H1 (cell line): ENCODE measurements at regions not wholly inside any gene's neighbourhood (a gene's known extent, or its start where the extent isn't known, plus 50 kb on each side); places are given as distances from the start of the nearest gene placed in this dataset.

Source experiments
- CTCF ChIA-PET: fragments of 300-600 bp; sonication (Branson Sonifier 250); formaldehyde crosslinking; loops from one replicate; lab custom pipeline; 2021; ENCODE audit not compliant: partially characterized antibody; lab: Charles Lee
- POLR2A ChIA-PET: fragments of 300-600 bp; sonication (Branson Sonifier 250); formaldehyde crosslinking; loops from one replicate; lab custom pipeline; 2021; ENCODE audit warnings: inconsistent platforms; ENCODE audit not compliant: partially characterized antibody; lab: Charles Lee
- DNase-seq, 2 experiments: peaks; one replicate each; pipeline versions ENCODE4 v3.0.0 to v3.0.0-alpha.2; 2010 to 2022; ENCODE audit warnings: low spot score in 2 of 2, low read depth in 1 of 2, mixed read lengths in 1 of 2
- FAIRE-seq: peaks from 2 replicates; lab custom pipeline; 2011; peaks lifted over from hg19 to GRCh38; lab: Jason Lieb, UNC
- H2AFZ ChIP-seq: 2 replicates; pipeline ENCODE4 v1.8.1; 2012; ENCODE audit warnings: low read length, inconsistent platforms
- H2AK5ac ChIP-seq: 2 replicates; pipeline ENCODE4 v1.6.1; 2013; ENCODE audit warnings: low read depth, low read length
- H2BK120ac ChIP-seq: replicated peaks from 2 replicates; pipeline ENCODE3; 2013; ENCODE audit warnings: low read depth, low read length, inconsistent platforms
- H2BK12ac ChIP-seq: 2 replicates; pipeline ENCODE4 v1.6.1; 2013; ENCODE audit warnings: low read depth, low read length
- H2BK15ac ChIP-seq: 2 replicates; pipeline ENCODE4 v1.6.1; 2013; ENCODE audit warnings: low read length
- H2BK20ac ChIP-seq: 2 replicates; pipeline ENCODE4 v1.6.1; 2013; ENCODE audit warnings: low read length
- H2BK5ac ChIP-seq: 2 replicates; pipeline ENCODE4 v1.6.1; 2013; ENCODE audit warnings: low read depth, low read length
- H3K14ac ChIP-seq: 2 replicates; pipeline ENCODE4 v1.6.1; 2013; ENCODE audit warnings: inconsistent platforms; ENCODE audit not compliant: insufficient read length
- H3K18ac ChIP-seq: 2 replicates; pipeline ENCODE4 v1.6.1; 2013; ENCODE audit warnings: low read length; ENCODE audit errors: extremely low read depth
- H3K23ac ChIP-seq: 2 replicates; pipeline ENCODE4 v1.6.1; 2013; ENCODE audit warnings: inconsistent platforms; ENCODE audit not compliant: insufficient read length
- H3K23me2 ChIP-seq: 2 replicates; pipeline ENCODE4 v1.6.1; 2013; ENCODE audit warnings: low read depth, low read length
- H3K27ac ChIP-seq: 2 replicates; pipeline ENCODE4 v1.6.1; 2011; ENCODE audit warnings: low read depth, low read length, inconsistent platforms
- H3K27me3 ChIP-seq, 4 experiments: replicated peaks in 1 of 4; 1 replicate in 1 of 4; 2 replicates in 3 of 4; pipeline versions ENCODE4 v1.6.1 to v1.8.1; 2011 to 2013; ENCODE audit warnings: low read length in 3 of 4, mild to moderate bottlenecking in 3 of 4, inconsistent platforms in 2 of 4, mixed read lengths in 2 of 4, moderate library complexity in 1 of 4; ENCODE audit not compliant: control insufficient read depth in 3 of 4, insufficient read depth in 3 of 4; ENCODE audit errors: extremely low read depth in 1 of 4
- H3K36me3 ChIP-seq, 4 experiments: 2 replicates each; pipeline versions ENCODE4 v1.6.1 to v1.8.1; 2011 to 2013; ENCODE audit warnings: mild to moderate bottlenecking in 4 of 4, low read length in 3 of 4, moderate library complexity in 2 of 4, control low read depth in 1 of 4, inconsistent platforms in 1 of 4; ENCODE audit not compliant: insufficient read depth in 4 of 4, control insufficient read depth in 2 of 4
- H3K4ac ChIP-seq: replicated peaks from 2 replicates; pipeline ENCODE3; 2013; ENCODE audit warnings: low read length, low read depth, mixed read lengths, inconsistent platforms; ENCODE audit not compliant: insufficient read length
- H3K4me1 ChIP-seq, 4 experiments: replicated peaks in 1 of 4; 1 replicate in 1 of 4; 2 replicates in 3 of 4; pipeline versions ENCODE4 v1.6.1 to v1.8.1; 2011 to 2013; ENCODE audit warnings: low read length in 3 of 4, inconsistent platforms in 2 of 4, mixed read lengths in 1 of 4; ENCODE audit not compliant: insufficient read depth in 4 of 4, control insufficient read depth in 3 of 4
- H3K4me2 ChIP-seq, 2 experiments: 2 replicates each; pipeline versions ENCODE4 v1.6.1 to v1.8.1; 2011 to 2013; ENCODE audit warnings: low read depth in 2 of 2, low read length in 2 of 2, control low read depth in 1 of 2, inconsistent platforms in 1 of 2, mild to moderate bottlenecking in 1 of 2; ENCODE audit not compliant: insufficient read depth in 1 of 2
- H3K4me3 ChIP-seq, 4 experiments: fragments of 200-600, 300-600 bp in 1 of 4; sonication (generic), shearing (Covaris generic), sonication (Bioruptor Twin) in 1 of 4; 2 replicates each; pipeline versions ENCODE4 v1.5.1 to v1.8.1; 2011 to 2016; ENCODE audit warnings: low read length in 4 of 4, low read depth in 3 of 4, control low read depth in 2 of 4, inconsistent platforms in 2 of 4, mild to moderate bottlenecking in 2 of 4, mixed read lengths in 1 of 4, moderate library complexity in 1 of 4; ENCODE audit not compliant: insufficient read depth in 2 of 4; ENCODE audit errors: extremely low read depth in 1 of 4
- H3K56ac ChIP-seq: replicated peaks from 2 replicates; pipeline ENCODE3; 2013; ENCODE audit warnings: low read depth, mild to moderate bottlenecking, mixed read lengths, low read length, inconsistent platforms; ENCODE audit not compliant: insufficient read length
- H3K79me1 ChIP-seq: 2 replicates; pipeline ENCODE4 v1.6.1; 2013; ENCODE audit warnings: low read depth, low read length, control low read depth
- H3K79me2 ChIP-seq, 2 experiments: 2 replicates each; pipeline versions ENCODE4 v1.6.1 to v1.8.1; 2012 to 2013; ENCODE audit warnings: low read length in 2 of 2, mild to moderate bottlenecking in 2 of 2, inconsistent platforms in 1 of 2; ENCODE audit not compliant: insufficient read depth in 2 of 2, control insufficient read depth in 1 of 2
- H3K9ac ChIP-seq, 4 experiments: replicated peaks in 1 of 4; 1 replicate in 1 of 4; 2 replicates in 3 of 4; pipeline versions ENCODE4 v1.6.1 to v1.8.1; 2011 to 2013; ENCODE audit warnings: low read depth in 3 of 4, low read length in 3 of 4, control low read depth in 2 of 4, mild to moderate bottlenecking in 2 of 4, moderate library complexity in 2 of 4, inconsistent platforms in 1 of 4; ENCODE audit errors: extremely low read depth in 1 of 4
- H3K9me3 ChIP-seq, 2 experiments: 2 replicates each; pipeline versions ENCODE4 v1.6.1 to v1.8.1; 2012 to 2013; ENCODE audit warnings: mild to moderate bottlenecking in 2 of 2, moderate library complexity in 2 of 2, control low read depth in 1 of 2, inconsistent platforms in 1 of 2, low read depth in 1 of 2, low read length in 1 of 2, mixed read lengths in 1 of 2; ENCODE audit not compliant: insufficient read depth in 2 of 2
- H4K20me1 ChIP-seq, 2 experiments: replicated peaks in 1 of 2; 2 replicates each; pipeline versions ENCODE3 to v1.8.1; 2011 to 2013; ENCODE audit warnings: inconsistent platforms in 2 of 2, low read length in 2 of 2, mild to moderate bottlenecking in 1 of 2; ENCODE audit not compliant: insufficient read depth in 2 of 2, control insufficient read depth in 1 of 2
- H4K5ac ChIP-seq: 2 replicates; pipeline ENCODE4 v1.6.1; 2013; ENCODE audit warnings: low read length, low read depth, mixed read lengths, inconsistent platforms; ENCODE audit not compliant: insufficient read length
- H4K8ac ChIP-seq: 2 replicates; pipeline ENCODE4 v1.8.0; 2013; ENCODE audit warnings: mild to moderate bottlenecking, moderate library complexity, low read length, inconsistent platforms; ENCODE audit not compliant: insufficient read depth; ENCODE audit errors: extremely low read depth
- H4K91ac ChIP-seq: replicated peaks from 2 replicates; pipeline ENCODE3; 2013; ENCODE audit warnings: low read length, mixed read lengths, inconsistent platforms; ENCODE audit not compliant: insufficient read length
- ASH2L ChIP-seq: fragments of 200-600, 300-600 bp; sonication (generic); IDR thresholded peaks from one replicate; pipeline ENCODE4 v1.7.1; 2017; ENCODE audit warnings: low read length
- EGR1 ChIP-seq: IDR thresholded peaks from 2 replicates; pipeline ENCODE4 v1.6.1; 2011; ENCODE audit warnings: low read depth, low read length, borderline replicate concordance
- EP300 ChIP-seq, 2 experiments: IDR thresholded peaks; 1 replicate in 1 of 2; 2 replicates in 1 of 2; pipeline ENCODE4 v1.6.1; 2011 to 2012; ENCODE audit warnings: low read depth in 2 of 2, low read length in 2 of 2, mild to moderate bottlenecking in 2 of 2, borderline replicate concordance in 1 of 2, inconsistent platforms in 1 of 2, moderate library complexity in 1 of 2
- GABPA ChIP-seq: IDR thresholded peaks from 2 replicates; pipeline ENCODE4 v1.6.1; 2011; ENCODE audit warnings: mild to moderate bottlenecking, low read length, moderate library complexity, borderline replicate concordance; ENCODE audit not compliant: insufficient read depth
- JUN ChIP-seq: IDR thresholded peaks from 2 replicates; pipeline ENCODE4 v1.6.1; 2011; ENCODE audit warnings: low read depth, mild to moderate bottlenecking, improper control_type of control experiment, low read length
- MAFK ChIP-seq: IDR thresholded peaks from 2 replicates; pipeline ENCODE4 v1.6.1; 2012; ENCODE audit warnings: low read depth, mild to moderate bottlenecking, improper control_type of control experiment, low read length
- PHF8 ChIP-seq: fragments of 200-600 bp; sonication (generic); conservative IDR thresholded peaks from 2 replicates; pipeline ENCODE4 v1.7.1; 2012; ENCODE audit warnings: low read depth, mild to moderate bottlenecking, inconsistent platforms, low read length, moderate library complexity
- RAD21 ChIP-seq, 2 experiments: IDR thresholded peaks in 1 of 2; conservative IDR thresholded peaks in 1 of 2; 2 replicates each; pipeline ENCODE4 v1.6.1; 2011; ENCODE audit warnings: low read depth in 2 of 2, low read length in 2 of 2, improper control_type of control experiment in 1 of 2, inconsistent platforms in 1 of 2, mild to moderate bottlenecking in 1 of 2, moderate library complexity in 1 of 2
- RFX5 ChIP-seq: IDR thresholded peaks from 2 replicates; pipeline ENCODE4 v1.6.1; 2011; ENCODE audit warnings: low read depth, low read length, improper control_type of control experiment, borderline replicate concordance
- TAF1 ChIP-seq: IDR thresholded peaks from 2 replicates; pipeline ENCODE4 v1.6.1; 2011; ENCODE audit warnings: mild to moderate bottlenecking, low read depth, low read length
- TAF7 ChIP-seq: optimal IDR thresholded peaks from 2 replicates; pipeline ENCODE3; 2011; ENCODE audit warnings: low read depth, mild to moderate bottlenecking, inconsistent platforms, low read length, moderate library complexity, borderline replicate concordance
- WGBS, 2 experiments: shearing (Covaris generic) in 1 of 2; methylation state at CpG; one replicate each; pipeline versions ENCODE4 v1.1.6 to v1.1.7; 2013 to 2015; ENCODE audit warnings: low lambda C conversion rate in 2 of 2, mixed read lengths in 2 of 2, inconsistent platforms in 1 of 2, low coverage in 1 of 2, missing lambda C conversion rate in 1 of 2; ENCODE audit not compliant: insufficient replicate concordance in 2 of 2, insufficient coverage in 1 of 2, insufficient read length in 1 of 2; ENCODE audit errors: extremely low coverage in 1 of 2, missing lambda C conversion rate in 1 of 2; 5-methylcytosine and 5-hydroxymethylcytosine counted together
- TF ChIP-seq, protein P1 (sequence below): IDR thresholded peaks from 2 replicates; pipeline ENCODE4 v1.6.1; 2012; ENCODE audit warnings: inconsistent platforms

DNA sequence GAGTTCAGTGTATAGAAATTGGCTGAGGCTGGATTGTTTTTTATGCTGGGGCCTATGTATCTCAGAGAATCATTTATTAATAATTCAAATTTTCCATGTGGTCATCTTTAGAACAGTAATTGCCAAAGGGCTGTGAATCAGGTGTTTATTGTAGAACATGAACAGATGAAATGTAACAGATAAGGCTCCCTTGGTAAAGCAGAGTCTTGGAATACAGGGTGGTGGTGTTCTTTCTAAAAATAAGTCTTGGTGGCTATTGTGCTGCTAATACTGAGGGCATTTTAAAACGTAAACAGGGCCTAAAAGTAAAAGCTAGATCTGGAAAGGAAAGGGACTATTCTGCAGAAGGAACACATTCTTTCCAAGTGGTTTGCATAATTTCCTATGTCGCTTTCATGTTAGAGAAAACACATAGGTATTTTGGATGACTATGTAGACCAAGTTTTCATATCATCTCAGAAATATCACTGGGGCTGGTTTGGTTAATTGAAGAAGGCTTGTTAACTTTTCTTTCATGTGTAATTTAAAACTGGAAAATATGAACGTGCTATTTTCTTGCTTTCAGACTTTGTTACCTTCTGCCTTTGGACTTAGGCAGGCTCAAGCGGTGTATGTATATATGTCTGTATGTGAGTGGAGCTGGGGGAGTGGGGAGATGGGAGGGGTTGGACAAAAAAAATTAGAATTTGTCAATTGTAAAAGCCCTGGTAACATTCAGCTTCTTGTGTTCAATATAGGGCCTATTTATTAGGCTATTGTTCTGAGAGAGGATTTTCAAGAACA is 119.9 kb upstream of the ANKRD55 start:
- H3K18ac ChIP-seq, result no peak overlapping the region
- H2BK15ac ChIP-seq, result no peak overlapping the region
- no peak overlapping the region for H4K91ac ChIP-seq
- H4K8ac ChIP-seq, result no peak overlapping the region
- no peak overlapping the region for H2BK12ac ChIP-seq
- no peaks in the 10 kb centered on the region for H3K79me2 ChIP-seq
- no peak overlapping the region for H3K4me3 ChIP-seq
- no peak overlapping the region for H3K4ac ChIP-seq
- H2BK5ac ChIP-seq, result no peak overlapping the region
- H3K14ac ChIP-seq, result no peak overlapping the region
- DNase-seq, result no peak
- H3K9ac ChIP-seq, result no peak overlapping the region
- ChIA-PET CTCF (interaction anchor here (0.5 to 0.7 kb wide), 2 partner anchors 59 to 207 kb away, joined by 3 read pairs; no protein-coding TSS in a partner anchor), POLR2A (no interaction called here)
- H3K23ac ChIP-seq, result no peak overlapping the region
- H3K27me3 ChIP-seq, result peaks cover 0 to 1% (median 0%) of the 10 kb centered on the region in 4 experiments; a peak in 1 of 7 replicates
- H3K27ac ChIP-seq, result no peak overlapping the region
- no peaks in the 10 kb centered on the region for H3K9me3 ChIP-seq
- no peak overlapping the region for H2AK5ac ChIP-seq
- no peak overlapping the region for H3K56ac ChIP-seq
- FAIRE-seq, result no peak
- H2AFZ ChIP-seq, result no peak overlapping the region
- H2BK120ac ChIP-seq, result no peak overlapping the region
- no peak overlapping the region for H2BK20ac ChIP-seq
- no peak overlapping the region for H3K4me2 ChIP-seq
- H4K5ac ChIP-seq, result no peak overlapping the region
- 82% methylated on average over 4 of the region's 4 CpGs; no CpG with 5 or more reads in 1 of the 2 experiments for WGBS, 2 experiments
- H3K36me3 ChIP-seq, result no peaks in the 10 kb centered on the region
- H3K4me1 ChIP-seq, result no peaks in the 10 kb centered on the region
- no peaks in the 10 kb centered on the region for H3K23me2 ChIP-seq
- no peaks in the 10 kb centered on the region for H3K79me1 ChIP-seq
- H4K20me1 ChIP-seq, result no peaks in the 10 kb centered on the region
- TF ChIP-seq GABPA (no peak), EP300 (IDR thresholded peaks at IDR 0.05; ENCODE audit: borderline replicate concordance in 1 of 2, low read depth in 2 of 2, low read length in 2 of 2) (no peak), PHF8 (no peak), RAD21 (IDR thresholded peaks at IDR 0.05 in 1 of 2, conservative IDR thresholded peaks at IDR 0.05 in 1 of 2; ENCODE audit: low read depth in 2 of 2, low read length in 2 of 2) (no peak), EGR1 (no peak), RFX5 (no peak), MAFK (no peak), TAF7 (no peak), TAF1 (no peak), ASH2L (no peak), JUN (no peak)
- TF ChIP-seq, protein P1, sequence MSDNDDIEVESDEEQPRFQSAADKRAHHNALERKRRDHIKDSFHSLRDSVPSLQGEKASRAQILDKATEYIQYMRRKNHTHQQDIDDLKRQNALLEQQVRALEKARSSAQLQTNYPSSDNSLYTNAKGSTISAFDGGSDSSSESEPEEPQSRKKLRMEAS, result no peak
